Amygdala (tissue), 56 donors: ENCODE measurements at regions not wholly inside any gene's neighbourhood (a gene's known extent, or its start where the extent isn't known, plus 50 kb on each side); places are given as distances from the start of the nearest gene placed in this dataset.

Experiments used
- DNase-seq, 56 donors: peaks; one replicate each; lab custom pipeline; 2025; lab: John Stamatoyannopoulos, UW

DNA sequence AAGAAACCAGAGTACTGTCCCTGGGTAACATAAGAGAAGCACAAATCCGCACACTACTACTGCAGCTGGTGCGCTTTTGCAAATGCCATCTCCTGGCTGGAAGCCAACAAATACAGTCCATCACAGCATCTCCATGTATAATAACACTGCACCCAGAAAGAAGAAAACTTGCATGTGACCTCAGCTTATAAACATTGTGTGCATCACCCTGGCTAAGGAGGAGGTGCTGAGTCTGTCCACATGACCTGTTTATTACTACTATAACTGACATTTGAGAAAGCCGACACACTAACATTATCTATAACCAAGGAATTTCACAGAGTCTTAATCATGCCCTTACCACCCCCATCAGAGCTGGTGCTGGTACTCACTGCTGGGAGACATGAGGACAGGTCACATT, 516.8 kb downstream of the CFAP47 start:
- DNase-seq, result no peak

DNA sequence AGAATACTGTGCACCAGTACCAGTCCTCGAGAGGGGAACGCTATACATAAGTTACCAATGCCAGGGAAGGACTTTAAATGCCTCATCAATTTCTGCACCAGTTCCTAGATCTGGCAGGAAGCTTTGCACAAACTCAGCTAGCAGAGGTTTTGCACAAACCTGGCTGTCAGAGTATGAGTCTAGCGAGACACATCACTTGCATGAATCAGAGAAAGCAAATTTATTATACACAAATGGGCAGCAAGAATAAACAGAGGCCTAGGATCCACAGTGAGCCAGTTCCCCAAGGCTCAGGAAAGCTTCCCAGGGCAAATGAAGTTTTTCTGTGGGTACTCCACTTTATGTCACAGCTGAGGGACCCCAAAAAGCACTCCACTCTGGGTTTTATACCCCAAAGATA, 523.5 kb downstream of the CFAP47 start:
- no peak for DNase-seq

DNA sequence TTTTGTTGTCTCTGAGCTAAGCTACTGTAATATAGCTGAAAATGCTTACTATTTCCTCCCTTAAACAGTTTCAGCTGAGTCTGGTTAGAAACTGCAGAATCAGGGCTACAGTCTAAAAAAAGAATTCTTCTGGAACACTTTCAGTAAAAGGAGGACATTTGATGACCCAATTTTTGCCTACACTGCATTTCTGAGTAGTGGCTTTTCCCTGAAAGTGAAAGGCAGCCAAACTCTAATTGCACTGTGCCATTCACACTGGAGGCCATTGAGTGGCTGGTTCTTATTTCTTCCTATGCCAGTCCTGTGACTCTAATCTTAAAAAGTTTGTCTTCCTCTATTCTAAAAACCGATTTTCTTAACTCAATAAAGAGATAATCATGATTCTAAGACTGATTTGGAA, 526.0 kb downstream of the CFAP47 start:
- DNase-seq, result peak in 4 of 56 donors; percentile 0 to 2 (median 1)

DNA sequence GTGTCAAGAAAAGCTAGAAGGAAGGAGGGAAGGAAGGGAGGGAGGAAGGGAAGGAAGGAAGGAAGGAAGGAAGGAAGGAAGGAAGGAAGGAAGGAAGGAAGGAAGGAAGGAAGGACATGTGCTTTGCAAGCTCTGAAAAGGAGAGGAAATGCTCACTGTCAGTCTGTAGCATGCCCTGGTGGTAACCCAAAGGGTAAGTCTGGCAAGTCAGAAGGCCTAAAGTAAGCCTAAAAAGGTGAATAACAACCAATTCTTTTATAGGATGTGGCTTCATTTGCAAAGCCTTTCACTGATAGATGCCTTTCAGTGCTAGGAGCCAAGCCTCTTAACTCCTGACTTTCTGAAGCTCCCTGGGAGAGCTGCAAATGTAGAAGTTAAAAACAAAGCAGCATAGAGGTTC, 542.6 kb downstream of the CFAP47 start:
- DNase-seq, result no peak

DNA sequence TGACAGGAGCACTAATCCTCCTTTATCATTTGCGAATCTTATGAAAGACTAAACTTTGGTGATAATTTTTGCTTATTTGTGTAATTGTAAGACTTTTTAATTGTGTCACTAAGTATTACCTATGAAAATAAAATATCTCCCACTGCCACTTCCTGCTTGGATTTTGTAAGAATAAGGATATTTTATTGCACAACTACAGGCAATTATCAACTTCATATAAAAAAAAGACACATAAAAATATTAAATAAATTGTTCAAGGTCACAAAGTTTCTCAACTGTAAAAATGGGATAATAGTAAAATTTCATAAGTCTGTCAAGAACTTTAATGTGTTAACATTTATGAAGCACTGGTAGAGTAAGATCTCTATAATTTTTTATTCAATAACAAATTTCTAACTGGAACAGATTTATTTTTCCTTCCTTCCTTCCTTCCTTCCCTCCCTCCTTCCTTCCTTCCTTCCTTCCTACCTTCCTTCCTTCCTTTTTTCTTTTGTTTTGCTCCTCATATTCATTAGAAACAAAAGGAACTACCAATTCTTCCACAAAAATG, 527.6 kb upstream of the FAM47C start:
- no peak for DNase-seq

DNA sequence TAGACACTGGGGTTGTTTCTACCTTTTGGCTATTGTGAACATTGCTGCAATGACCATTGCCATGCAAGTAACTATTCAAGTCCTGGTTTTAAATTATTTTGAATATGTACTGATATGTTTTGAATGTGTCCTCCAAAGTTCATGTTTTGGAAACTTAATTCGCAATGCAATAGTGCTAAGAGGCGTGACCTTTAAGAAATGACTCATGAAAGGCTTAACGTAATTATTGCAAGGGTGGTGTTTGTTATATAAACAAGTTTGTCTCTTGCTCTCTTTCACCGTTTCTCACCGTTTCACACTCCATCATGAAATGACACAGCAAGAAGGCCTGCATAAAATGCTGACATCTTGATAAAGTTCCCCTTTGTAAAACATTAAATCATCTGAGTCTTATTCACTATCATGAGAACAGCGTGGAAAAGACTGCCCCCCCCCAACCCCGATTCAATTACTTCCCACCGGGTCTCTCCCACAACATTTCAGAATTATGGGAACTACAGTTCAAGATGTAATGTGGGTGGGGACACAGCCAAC, 506.9 kb upstream of the FAM47C start:
- no peak for DNase-seq

DNA sequence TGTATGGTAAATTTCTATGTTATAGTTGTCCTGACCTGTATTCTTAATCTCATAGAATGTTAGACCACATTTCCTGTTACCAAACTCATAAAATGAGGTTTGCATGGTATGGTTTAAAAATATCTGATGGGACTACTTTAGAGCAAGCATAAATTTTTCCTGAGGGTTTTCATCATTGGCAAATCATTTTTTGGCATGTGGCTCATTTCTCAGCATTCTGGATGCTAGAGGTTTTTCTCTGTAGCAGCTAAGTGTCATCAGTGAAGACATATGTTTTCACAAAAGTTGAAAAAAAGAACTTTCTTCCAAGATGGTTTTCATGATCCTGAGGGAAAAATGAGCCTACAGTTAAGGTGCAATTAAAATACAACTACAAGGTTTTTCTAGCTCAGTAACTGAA, 503.5 kb upstream of the FAM47C start:
- DNase-seq, result no peak

DNA sequence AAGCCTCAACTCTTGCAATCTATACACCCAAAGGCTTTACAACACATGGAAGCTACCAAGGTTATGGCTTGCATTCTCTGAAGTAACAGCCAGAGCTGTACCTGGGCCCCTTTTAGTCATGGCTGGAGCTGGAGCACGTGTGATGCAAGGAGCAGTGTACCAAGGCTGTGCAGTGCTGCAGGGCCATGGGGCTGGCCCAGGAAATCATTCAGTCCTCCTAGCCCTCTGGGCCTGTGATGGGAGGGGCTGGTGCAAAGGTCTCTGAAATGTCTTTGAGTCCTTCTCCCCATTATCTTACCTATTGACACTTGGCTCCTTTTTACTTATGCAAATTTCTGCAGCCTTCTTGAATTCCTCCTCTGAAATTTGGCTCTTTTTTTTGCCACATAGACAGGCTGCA, 500.1 kb upstream of the FAM47C start:
- DNase-seq, result no peak

DNA sequence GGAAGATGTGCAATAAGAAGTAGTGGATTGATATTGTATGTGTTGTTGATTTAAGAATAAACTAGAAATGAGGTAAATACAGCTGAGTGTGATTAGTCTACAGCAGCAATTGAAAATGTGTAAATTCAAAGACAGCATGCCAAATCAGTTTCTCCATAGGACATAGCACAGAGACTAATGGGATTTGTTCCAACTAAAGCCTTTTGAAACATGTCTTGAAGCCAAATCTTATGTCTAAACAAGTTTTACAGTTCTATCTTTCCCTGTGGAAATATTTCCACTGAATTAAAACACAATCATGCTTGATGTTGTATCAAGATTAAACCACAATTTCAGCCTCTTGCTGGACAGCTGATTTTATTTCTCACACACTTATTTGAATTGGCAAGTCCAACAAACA, 497.4 kb upstream of the FAM47C start:
- no peak for DNase-seq

DNA sequence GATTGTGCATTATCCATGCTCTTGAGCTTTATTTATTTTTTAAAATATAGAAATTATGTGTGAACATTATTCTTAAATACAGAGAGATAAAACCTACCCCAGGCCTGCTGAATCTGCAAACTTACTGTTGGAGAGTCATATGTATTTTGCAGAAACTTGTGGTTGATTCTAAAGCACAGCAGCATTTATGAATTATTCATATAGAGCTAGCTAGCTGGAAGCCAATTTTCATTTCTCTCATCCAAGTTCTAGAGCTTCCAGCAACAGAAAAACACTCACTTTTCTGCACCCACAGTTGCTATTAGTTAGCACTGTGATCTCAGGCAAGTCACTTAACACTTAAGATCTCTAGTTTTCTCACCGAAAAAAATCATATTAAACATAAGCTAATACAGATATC, 479.5 kb upstream of the FAM47C start:
- DNase-seq, result no peak

DNA sequence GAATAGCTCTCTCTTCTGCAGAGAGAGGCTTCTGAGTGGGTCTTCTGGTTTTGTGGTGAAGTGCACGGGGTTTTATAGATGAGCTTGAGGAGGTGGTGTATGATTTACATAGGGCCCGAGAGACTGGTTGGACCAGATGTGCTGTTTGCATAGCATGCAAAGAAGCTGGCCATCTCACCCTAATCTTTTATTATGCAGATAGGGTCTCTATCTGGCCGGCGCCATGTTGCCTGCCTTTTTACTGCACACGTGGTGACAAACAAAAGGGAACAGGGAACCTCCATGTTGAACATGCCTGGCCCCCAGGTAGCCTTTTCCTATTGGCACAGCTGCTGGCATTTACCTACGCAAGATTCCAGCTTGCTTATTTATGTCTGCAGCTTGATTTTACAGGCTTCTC, 473.3 kb upstream of the FAM47C start:
- no peak for DNase-seq

DNA sequence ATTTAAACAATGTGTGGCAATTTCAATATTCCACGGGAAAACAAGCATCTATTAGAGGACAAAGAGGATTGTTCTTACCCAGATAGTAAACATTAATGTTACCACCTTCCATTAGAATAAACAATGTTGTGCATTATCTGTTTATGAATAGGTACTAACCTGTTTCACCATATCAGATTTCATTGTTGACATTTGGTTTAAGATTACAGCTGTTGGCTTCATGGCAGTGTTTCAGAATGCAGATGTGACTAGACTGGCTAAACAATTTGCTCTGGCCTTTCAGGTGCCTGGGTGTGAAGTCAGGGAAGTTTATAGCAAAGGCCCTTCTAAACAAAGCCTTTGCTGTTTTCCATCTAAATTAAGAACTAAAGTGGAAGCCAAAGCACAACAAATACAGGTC, 464.7 kb upstream of the FAM47C start:
- DNase-seq, result no peak

DNA sequence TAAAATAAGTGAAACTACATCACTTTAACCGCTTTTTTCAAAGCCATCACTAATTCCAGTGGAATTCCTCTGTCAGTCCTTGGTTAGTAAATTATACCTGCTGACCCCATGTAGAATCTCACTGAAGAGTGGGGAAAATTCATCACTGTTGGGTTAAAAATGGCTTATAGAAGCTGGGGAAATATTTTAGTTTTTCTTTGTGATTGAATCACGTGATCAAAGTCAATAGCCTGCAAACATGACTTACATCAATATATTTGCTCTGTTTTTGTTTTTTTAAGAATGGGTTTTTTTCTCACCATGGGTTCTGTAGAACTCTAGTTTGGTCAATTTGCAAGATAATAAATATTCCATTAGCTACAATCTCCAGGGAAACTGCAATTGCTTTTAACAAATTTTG, 445.2 kb upstream of the FAM47C start:
- no peak for DNase-seq

DNA sequence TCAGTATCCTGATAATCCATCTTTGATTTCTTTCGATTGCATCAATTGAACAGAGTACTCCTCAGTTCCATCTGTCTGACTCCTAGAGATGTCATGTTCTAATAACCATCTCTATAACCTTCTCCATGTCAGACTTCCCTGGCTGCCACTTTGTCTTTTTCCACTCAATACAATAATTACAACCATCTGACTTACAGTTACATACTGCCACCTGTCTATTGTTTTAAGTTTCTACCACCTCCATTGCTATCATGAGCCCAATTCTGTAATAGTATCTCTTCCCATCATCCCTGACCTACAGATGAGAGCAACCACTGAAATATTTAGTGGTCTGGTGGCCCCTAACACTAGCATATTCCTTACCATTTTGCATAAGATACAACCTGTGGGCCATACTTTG, 439.2 kb upstream of the FAM47C start:
- no peak for DNase-seq

DNA sequence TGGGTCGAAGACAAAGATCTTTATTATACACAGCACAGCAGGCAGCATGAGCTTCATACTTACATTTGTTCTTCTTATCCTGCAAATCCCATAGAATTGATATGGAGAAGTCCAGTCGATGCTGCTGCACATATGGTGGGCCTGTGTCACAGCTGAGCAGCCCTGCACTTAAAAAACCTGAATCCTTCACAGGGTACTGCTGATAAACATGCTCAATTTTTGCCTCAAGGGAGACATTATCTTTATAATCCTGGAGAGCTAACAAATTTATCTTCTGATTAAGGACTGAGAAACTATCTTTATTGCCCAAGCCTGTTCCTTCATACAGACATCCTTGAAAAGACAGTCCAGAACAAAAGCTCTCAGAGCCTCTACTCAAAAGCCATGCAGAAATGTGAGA, 434.4 kb upstream of the FAM47C start:
- no peak for DNase-seq

DNA sequence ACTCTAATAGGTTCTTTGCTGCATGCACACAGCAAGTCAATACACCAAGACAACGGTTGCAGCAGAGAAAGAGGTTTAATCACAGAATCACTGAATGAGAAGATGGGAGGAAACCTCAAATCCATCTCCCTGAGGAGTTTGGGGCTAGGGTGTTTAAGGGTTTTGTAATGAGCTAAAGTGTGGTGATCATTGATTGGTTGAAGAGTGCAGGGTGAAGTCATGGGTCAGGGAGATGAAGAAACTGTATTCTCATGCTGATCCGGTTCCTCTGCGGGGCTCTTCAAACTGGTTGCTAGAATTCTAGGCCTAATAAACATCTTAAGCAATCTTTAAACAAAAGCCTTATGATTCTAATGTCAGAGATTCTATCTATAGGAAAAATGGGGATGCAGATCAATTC, 432.5 kb upstream of the FAM47C start:
- DNase-seq, result no peak

DNA sequence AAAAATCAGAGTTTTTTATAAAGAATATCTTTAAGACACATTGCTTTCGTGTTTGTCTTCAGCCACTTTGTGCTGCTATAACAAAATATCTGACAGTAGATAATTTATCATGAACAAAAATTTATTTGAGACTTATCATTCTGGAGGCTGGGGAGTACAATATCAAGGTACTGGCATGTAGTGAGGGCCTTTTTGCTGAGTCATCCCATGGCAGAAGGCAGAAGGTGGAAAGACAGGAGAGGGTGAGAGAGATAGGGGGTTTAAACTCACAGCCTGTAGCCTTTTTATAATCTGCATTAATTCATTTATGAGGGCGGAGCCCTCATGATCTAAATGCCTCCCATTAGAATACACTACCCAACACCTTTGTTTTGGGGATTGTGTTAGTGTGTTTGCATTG, 431.2 kb upstream of the FAM47C start:
- DNase-seq, result no peak

DNA sequence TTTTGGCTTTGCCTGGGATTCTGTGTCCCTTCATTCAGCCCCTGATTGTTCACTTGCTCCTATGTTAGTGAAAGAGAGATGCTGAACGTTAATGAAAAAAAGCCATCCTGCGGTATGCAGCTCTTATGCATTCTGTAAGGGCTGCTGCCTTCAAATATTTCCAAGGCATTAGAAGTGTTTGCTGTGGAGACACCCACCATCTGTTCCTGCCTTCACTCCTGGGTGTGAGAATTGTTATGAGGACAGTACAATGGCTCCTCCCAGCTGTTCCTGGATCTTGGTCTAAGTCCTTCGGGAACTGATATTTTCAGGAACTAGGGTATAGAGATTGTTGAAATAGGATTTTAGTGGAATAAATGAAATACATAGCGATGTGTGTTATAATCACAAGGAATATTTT, 427.1 kb upstream of the FAM47C start:
- peak in 1 of 56 donors; percentile 12 for DNase-seq

DNA sequence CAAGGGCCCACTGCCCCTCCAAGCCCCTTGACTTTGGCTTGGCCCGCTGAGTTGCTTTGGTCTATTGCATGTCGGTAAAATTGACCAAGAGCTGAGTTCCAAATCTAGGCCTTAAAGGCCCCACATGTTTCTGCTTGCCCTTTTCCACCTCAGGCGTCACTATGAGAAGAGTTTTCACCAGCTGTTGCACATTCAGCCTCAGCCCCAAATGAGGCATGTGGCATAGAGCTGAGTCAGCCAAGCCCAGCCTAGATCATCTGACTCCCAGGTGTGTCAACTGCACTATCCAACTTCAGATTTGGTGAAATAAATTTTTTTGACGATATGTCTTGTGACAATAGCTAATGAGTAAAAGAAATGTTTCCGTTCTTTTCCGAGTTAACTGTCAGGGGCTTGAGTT, 424.5 kb upstream of the FAM47C start:
- DNase-seq, result no peak

DNA sequence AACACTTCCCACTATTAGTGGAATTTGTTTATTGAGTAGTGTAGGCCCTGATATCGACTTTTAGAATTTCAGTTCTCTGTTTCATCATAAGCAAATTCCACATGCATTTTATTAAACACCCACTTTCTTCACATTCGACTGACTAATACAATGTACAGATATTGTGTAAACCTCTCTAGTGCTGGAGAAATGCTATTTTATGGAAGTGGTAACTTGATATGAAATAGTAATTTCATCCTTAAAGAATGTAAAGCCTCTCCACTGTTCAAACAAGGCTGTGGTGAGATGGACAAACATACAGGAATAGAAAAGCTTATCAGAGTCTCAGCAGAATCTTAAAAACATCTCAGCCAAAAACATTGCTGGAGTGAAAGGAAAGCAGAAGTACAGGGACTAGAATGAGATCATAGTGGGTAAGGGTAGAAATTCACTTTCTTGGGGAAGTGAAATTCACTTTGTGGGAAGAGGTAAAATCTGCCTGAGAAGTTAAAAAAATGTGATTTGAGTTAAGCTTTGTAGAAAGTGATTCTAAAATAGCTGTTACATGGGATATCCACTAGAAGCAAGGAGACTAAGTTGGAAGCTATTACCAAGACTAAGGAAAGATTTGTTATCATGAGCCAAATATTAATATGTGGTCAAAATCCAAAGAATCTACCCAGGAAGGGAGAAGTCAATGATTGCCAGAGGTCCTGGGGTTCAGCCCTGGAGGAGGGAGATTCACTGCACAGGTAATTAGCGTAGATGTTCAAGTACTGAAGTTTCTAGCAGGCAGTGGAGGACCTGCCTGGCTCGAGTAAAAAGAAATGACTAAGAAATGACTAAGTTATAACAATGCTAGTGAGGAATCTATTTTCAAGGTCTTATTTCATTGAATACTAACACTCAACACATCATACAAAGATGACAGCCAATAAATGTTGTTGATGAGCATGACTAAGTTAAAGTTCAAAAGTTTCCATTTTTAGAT, 398.3 kb upstream of the FAM47C start:
- DNase-seq, result no peak

DNA sequence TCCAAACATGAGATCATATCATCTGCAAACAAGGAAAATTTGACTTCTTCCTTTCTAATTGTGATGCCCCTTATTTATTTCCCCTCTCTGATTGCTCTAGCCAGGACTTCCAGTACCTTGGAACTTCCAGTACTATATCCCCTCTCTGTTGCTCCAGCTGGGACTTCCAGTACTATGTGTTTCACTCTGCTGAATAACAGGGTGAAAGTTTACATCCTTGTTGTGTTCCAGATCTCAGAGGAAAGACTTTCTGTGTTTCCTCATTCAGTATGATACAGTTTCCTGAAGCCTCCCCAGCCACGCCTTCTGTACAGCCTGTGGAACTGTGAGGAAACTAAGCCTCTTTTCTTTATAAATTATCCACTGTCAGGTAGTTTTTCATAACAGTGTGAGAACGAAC, 381.3 kb upstream of the FAM47C start:
- no peak for DNase-seq

DNA sequence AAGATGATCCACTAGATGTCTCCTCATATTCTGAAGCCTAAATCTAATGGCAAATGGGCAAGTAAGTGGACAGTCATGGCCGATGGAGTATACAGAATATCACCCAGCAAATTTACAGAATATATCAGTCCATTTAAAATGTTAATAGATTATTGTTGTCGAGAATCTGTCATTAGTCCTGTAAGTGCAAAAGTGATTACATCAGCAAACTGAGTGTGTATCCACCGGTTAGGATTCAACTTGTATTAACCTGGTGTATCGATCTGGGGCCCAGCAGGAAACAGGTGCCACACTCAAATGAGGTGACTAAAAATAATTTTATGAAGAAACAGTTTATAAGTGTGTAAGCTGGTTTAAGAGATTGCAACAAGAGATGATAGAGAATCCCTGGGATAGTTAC, 367.9 kb upstream of the FAM47C start:
- DNase-seq, result no peak
